ENCODE measurements at regions not wholly inside any gene's neighbourhood (a gene's known extent, or its start where the extent isn't known, plus 50 kb on each side); places are given as distances from the start of the nearest gene placed in this dataset.

DNA sequence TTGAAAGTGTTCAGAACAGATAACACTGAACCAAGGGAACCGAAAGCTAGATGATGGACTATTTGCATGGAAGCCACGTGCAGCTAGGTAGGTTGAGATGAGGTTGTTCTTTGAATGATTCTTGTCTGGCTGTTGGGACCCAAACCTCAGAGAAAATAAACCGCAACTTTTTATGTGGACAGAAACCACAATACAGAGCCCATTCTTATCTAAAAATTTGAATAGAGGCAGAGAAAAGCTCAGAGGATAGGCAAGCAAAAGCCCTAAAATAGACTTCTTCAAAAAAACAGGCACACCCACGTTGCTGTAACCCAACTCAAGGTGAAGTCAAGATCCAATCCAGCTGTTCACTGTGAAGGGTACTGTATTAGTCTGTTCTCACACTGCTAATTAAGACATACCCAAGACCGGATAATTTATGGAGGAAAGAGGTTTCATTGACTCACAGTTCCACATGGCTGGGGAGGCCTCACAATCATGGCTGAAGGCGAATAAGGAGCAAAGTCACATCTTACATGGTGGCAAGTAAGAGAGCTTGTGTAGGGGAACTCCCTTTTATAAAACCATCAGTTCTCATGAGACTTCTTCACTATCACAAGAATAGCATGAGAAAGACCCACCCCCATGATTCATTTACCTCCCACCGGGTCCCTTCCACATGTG is 353.8 kb downstream of the AACS start:
- H3K4me3 ChIP-seq (ENCODE audit: insufficient read depth, low read length, poor library complexity, severe bottlenecking), result peak overlapping the region; percentile 24
- H3K9me3 ChIP-seq (ENCODE audit: insufficient read depth, low read length), result peaks cover 22% of the 10 kb centered on the region; the same call in 1 of the 2 replicates
- H3K27me3 ChIP-seq (ENCODE audit: low read length), result no peaks in the 10 kb centered on the region
- H3K9me2 ChIP-seq (replicated peaks; ENCODE audit: insufficient read depth, low read length), result no peaks in the 10 kb centered on the region
- TF ChIP-seq, protein P1, sequence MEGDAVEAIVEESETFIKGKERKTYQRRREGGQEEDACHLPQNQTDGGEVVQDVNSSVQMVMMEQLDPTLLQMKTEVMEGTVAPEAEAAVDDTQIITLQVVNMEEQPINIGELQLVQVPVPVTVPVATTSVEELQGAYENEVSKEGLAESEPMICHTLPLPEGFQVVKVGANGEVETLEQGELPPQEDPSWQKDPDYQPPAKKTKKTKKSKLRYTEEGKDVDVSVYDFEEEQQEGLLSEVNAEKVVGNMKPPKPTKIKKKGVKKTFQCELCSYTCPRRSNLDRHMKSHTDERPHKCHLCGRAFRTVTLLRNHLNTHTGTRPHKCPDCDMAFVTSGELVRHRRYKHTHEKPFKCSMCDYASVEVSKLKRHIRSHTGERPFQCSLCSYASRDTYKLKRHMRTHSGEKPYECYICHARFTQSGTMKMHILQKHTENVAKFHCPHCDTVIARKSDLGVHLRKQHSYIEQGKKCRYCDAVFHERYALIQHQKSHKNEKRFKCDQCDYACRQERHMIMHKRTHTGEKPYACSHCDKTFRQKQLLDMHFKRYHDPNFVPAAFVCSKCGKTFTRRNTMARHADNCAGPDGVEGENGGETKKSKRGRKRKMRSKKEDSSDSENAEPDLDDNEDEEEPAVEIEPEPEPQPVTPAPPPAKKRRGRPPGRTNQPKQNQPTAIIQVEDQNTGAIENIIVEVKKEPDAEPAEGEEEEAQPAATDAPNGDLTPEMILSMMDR (IDR thresholded peaks at IDR 0.05; ENCODE audit: insufficient read depth, low read length, poor library complexity, severe bottlenecking), result no peak
- TF ChIP-seq EZH2phosphoT487 (conservative IDR thresholded peaks at IDR 0.05; ENCODE audit: low read length), result 0 out of 2 replicates have a peak, but pooled peaks have one; percentile 44
- H4K20me1 ChIP-seq (ENCODE audit: low read depth, low read length), result no peaks in the 10 kb centered on the region
- H3K9ac ChIP-seq (ENCODE audit: low read length), result peak overlapping the region; percentile 11; the same call in 1 of the 2 replicates
- H2AFZ ChIP-seq (ENCODE audit: low read depth, low read length, severe bottlenecking), result no peak overlapping the region
- H3K79me2 ChIP-seq (ENCODE audit: insufficient read depth, low read length), result no peaks in the 10 kb centered on the region
- peak overlapping the region; percentile 96 for H3K27ac ChIP-seq (ENCODE audit: low read depth, low read length)
- peaks cover 5% of the 10 kb centered on the region; the same call in 1 of the 2 replicates for H3K36me3 ChIP-seq (ENCODE audit: low read length)
- H3F3A ChIP-seq (ENCODE audit: insufficient read depth), result peaks cover 16% of the 10 kb centered on the region
- H3K4me2 ChIP-seq (ENCODE audit: low read depth, low read length, poor library complexity, severe bottlenecking), result peak overlapping the region; percentile 68

DNA sequence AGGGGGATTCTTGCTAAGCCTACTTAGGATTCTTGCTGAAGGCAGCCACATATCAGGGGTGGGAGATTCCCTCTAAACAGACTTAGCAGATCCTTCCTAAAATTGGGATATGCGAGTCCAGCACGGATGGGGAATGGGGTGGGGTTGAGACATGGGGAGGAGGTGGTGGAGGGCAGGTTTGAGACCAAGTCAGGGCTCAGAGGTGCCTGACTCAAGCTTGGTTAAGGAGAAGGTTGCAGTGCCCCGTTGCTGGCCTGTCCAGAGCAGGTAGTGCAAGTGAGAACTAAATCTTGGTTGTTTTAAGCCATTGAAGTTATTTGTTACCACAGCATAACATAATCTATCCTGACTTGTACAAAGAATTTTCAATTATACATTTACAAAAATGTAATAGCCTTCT is 359.7 kb downstream of the AACS start:
- no peaks in the 10 kb centered on the region for H4K20me1 ChIP-seq (ENCODE audit: low read depth, low read length)
- no peak overlapping the region for H3K4me2 ChIP-seq (ENCODE audit: low read depth, low read length, poor library complexity, severe bottlenecking)
- no peaks in the 10 kb centered on the region for H3K9me2 ChIP-seq (replicated peaks; ENCODE audit: insufficient read depth, low read length)
- no peak overlapping the region for H3K9ac ChIP-seq (ENCODE audit: low read length)
- no peak overlapping the region for H2AFZ ChIP-seq (ENCODE audit: low read depth, low read length, severe bottlenecking)
- no peak for TF ChIP-seq EZH2phosphoT487 (conservative IDR thresholded peaks at IDR 0.05; ENCODE audit: low read length)
- TF ChIP-seq, protein P1 (IDR thresholded peaks at IDR 0.05; ENCODE audit: insufficient read depth, low read length, poor library complexity, severe bottlenecking), result no peak
- peaks cover 6% of the 10 kb centered on the region; the same call in 1 of the 2 replicates for H3K9me3 ChIP-seq (ENCODE audit: insufficient read depth, low read length)
- no peaks in the 10 kb centered on the region for H3F3A ChIP-seq (ENCODE audit: insufficient read depth)
- peaks cover 5% of the 10 kb centered on the region; the same call in 1 of the 2 replicates for H3K36me3 ChIP-seq (ENCODE audit: low read length)
- no peaks in the 10 kb centered on the region for H3K27me3 ChIP-seq (ENCODE audit: low read length)
- H3K79me2 ChIP-seq (ENCODE audit: insufficient read depth, low read length), result no peaks in the 10 kb centered on the region
- no peak overlapping the region for H3K4me3 ChIP-seq (ENCODE audit: insufficient read depth, low read length, poor library complexity, severe bottlenecking)
- no peak overlapping the region for H3K27ac ChIP-seq (ENCODE audit: low read depth, low read length)

DNA sequence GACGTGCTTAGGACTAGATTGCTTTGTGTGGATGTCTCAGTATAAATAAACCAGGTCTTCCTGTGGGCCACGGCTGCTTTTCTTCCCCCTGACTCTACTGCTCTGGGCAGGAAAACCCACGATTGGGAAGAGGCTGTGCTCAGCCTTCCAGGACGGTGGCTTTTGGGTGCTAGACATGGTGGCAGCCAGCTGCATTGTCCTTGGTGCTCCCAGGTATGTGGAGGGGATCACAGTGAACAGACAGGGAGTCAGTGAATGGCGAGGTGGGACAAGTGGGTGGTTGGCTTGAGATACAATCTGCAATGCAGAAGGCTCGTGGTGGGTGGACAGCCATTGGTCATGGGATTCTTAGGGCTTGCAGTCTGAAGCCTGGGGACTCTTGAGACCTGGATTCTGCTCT is 366.3 kb downstream of the AACS start:
- Histone ChIP-seq H3K79me2 (ENCODE audit: insufficient read depth, low read length) (no peaks in the 10 kb centered on the region), H3F3A (ENCODE audit: insufficient read depth) (no peaks in the 10 kb centered on the region), H2AFZ (ENCODE audit: low read depth, low read length, severe bottlenecking) (no peak overlapping the region)

More for the DNA sequence above, 366.3 kb downstream of the AACS start:
- H3K9me2 ChIP-seq (replicated peaks; ENCODE audit: insufficient read depth, low read length), result no peaks in the 10 kb centered on the region
- no peak overlapping the region for H3K27ac ChIP-seq (ENCODE audit: low read depth, low read length)
- H3K9me3 ChIP-seq (ENCODE audit: insufficient read depth, low read length), result no peaks in the 10 kb centered on the region
- H4K20me1 ChIP-seq (ENCODE audit: low read depth, low read length), result no peaks in the 10 kb centered on the region
- no peaks in the 10 kb centered on the region for H3K27me3 ChIP-seq (ENCODE audit: low read length)
- TF ChIP-seq, protein P1 (IDR thresholded peaks at IDR 0.05; ENCODE audit: insufficient read depth, low read length, poor library complexity, severe bottlenecking), result no peak
- no peak for TF ChIP-seq EZH2phosphoT487 (conservative IDR thresholded peaks at IDR 0.05; ENCODE audit: low read length)
- H3K9ac ChIP-seq (ENCODE audit: low read length), result no peak overlapping the region
- H3K4me3 ChIP-seq (ENCODE audit: insufficient read depth, low read length, poor library complexity, severe bottlenecking), result no peak overlapping the region
- H3K36me3 ChIP-seq (ENCODE audit: low read length), result no peaks in the 10 kb centered on the region
- no peak overlapping the region for H3K4me2 ChIP-seq (ENCODE audit: low read depth, low read length, poor library complexity, severe bottlenecking)
